Body of pancreas (tissue), 4 donors: ENCODE measurements at regions not wholly inside any gene's neighbourhood (a gene's known extent, or its start where the extent isn't known, plus 50 kb on each side); places are given as distances from the start of the nearest gene placed in this dataset.

Experiments
- ATAC-seq: fragments of 150-250 bp; one replicate; pipeline ENCODE4 v1.9.1; 2016
- DNase-seq, 4 donors: peaks; one replicate each; pipeline ENCODE4 v3.0.0-alpha.2; 2019
- H3K27ac ChIP-seq, 4 donors: fragments of 200-600 bp; sonication (generic); 1 replicate in 3 of 4; 2 replicates in 1 of 4; pipeline versions ENCODE4 v1.5.1 to v1.6.1; 2016 to 2019; ENCODE audit warnings: mild to moderate bottlenecking in 1 of 4, mixed read lengths in 1 of 4, moderate library complexity in 1 of 4
- H3K27me3 ChIP-seq, 2 donors: fragments of 200-600 bp; sonication (generic); one replicate each; pipeline ENCODE4 v1.6.0; 2016; ENCODE audit warnings: mild to moderate bottlenecking in 1 of 2
- H3K36me3 ChIP-seq, 2 donors: fragments of 200-600 bp; sonication (generic); replicated peaks in 1 of 2; 2 replicates each; pipeline ENCODE4 v1.5.1; 2016; ENCODE audit warnings: low read depth in 2 of 2; ENCODE audit not compliant: insufficient read depth in 1 of 2
- H3K4me1 ChIP-seq: fragments of 200-600 bp; sonication (generic); one replicate; pipeline ENCODE4 v1.6.0; 2016
- H3K4me3 ChIP-seq, 2 donors: fragments of 200-600 bp; sonication (generic); 1 replicate in 1 of 2; 2 replicates in 1 of 2; pipeline ENCODE4 v1.5.1; 2016 to 2019
- H3K9me3 ChIP-seq, 3 donors: fragments of 200-600 bp; sonication (generic); 1 replicate in 2 of 3; 2 replicates in 1 of 3; pipeline ENCODE4 v1.5.1; 2016
- POLR2A ChIP-seq, 3 donors: fragments of 450-650 bp; IDR thresholded peaks; one replicate each; pipeline ENCODE4 v1.6.1; 2016; ENCODE audit warnings: antibody characterized with exemption in 3 of 3, mild to moderate bottlenecking in 2 of 3
- WGBS, 2 donors: methylation state at CpG; one replicate each; pipeline ENCODE4 v1.1.5; 2017; 5-methylcytosine and 5-hydroxymethylcytosine counted together
- intact Hi-C: fragments of 100-400 bp; cut with DNase I; formaldehyde crosslinking; loops from one replicate; pipeline ENCODE4 v1.15.1; 2023
- TF ChIP-seq, protein P1 (sequence below), 7 experiments: fragments of 450-650 bp in 4 of 7; fragments of 200-600 bp in 3 of 7; sonication (generic) in 3 of 7; IDR thresholded peaks; one replicate each; pipeline ENCODE4 v1.5.1; 2016 to 2019; ENCODE audit warnings: antibody characterized with exemption in 7 of 7

DNA sequence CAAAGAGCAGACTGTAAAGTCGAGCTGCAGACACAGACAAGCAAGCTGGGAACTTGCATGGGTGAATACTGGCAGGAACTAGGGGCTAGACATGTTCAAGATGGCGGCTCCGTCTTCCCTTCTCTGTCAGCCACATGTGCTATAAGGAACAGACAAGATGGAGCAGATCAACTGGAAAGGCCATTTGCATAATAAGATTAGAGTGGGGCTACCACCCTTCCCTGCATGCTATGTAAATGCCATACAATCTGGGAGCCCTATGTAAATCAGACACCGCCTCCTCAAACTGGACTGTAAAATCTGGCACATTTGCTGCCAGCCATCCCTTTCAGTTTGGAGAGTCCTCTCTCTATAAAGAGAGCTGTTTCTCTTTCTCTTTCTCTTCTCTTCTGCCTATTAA is 640.1 kb upstream of the CDH8 start:
- Histone ChIP-seq H3K27me3 (no peaks in the 10 kb centered on the region), H3K4me3 (no peak overlapping the region), H3K36me3 (no peaks in the 10 kb centered on the region), H3K9me3 (peaks cover 0 to 9% (median 2%) of the 10 kb centered on the region in 3 donors), H3K4me1 (no peaks in the 10 kb centered on the region), H3K27ac (no peak overlapping the region)
- WGBS, 2 donors: 58 to 72% methylated on average over 4 of the region's 4 CpGs
- DNase-seq: no peak
- intact Hi-C loops: no loop called here
- no peak for ATAC-seq
- no peak for TF ChIP-seq POLR2A (IDR thresholded peaks at IDR 0.05)
- TF ChIP-seq, protein P1, sequence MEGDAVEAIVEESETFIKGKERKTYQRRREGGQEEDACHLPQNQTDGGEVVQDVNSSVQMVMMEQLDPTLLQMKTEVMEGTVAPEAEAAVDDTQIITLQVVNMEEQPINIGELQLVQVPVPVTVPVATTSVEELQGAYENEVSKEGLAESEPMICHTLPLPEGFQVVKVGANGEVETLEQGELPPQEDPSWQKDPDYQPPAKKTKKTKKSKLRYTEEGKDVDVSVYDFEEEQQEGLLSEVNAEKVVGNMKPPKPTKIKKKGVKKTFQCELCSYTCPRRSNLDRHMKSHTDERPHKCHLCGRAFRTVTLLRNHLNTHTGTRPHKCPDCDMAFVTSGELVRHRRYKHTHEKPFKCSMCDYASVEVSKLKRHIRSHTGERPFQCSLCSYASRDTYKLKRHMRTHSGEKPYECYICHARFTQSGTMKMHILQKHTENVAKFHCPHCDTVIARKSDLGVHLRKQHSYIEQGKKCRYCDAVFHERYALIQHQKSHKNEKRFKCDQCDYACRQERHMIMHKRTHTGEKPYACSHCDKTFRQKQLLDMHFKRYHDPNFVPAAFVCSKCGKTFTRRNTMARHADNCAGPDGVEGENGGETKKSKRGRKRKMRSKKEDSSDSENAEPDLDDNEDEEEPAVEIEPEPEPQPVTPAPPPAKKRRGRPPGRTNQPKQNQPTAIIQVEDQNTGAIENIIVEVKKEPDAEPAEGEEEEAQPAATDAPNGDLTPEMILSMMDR (IDR thresholded peaks at IDR 0.05): no peak

DNA sequence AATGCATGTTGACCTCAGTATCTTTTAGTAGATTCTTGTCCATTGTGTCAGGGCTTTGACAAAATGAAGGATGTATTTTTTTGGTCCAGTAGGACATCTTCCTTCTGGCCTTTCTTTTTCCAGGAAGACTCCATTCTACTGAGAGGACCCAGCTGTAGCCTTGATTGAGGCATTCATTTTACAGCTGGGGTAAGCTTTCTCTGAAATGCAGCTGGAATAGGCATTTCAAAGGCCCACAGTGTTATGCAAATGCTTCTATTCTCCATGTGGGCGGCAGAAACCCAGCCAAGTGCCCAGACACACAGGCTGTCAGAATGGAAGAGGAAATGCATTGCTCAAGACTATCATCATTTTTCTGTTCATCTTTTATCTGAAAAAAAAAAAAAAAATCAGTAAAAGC is 629.0 kb upstream of the CDH8 start:
- no peak for DNase-seq
- TF ChIP-seq POLR2A (IDR thresholded peaks at IDR 0.05): no peak
- TF ChIP-seq, protein P1 (IDR thresholded peaks at IDR 0.05): no peak
- H3K27ac ChIP-seq: no peak overlapping the region
- H3K9me3 ChIP-seq: no peaks in the 10 kb centered on the region
- intact Hi-C loops: no loop called here
- no peak overlapping the region for H3K4me3 ChIP-seq
- no peaks in the 10 kb centered on the region for H3K4me1 ChIP-seq
- H3K27me3 ChIP-seq: no peaks in the 10 kb centered on the region
- 78 to 93% methylated on average over 1 of the region's 1 CpG for WGBS, 2 donors
- no peak for ATAC-seq
- no peaks in the 10 kb centered on the region for H3K36me3 ChIP-seq

- no peak overlapping the region for H3K27ac ChIP-seq
- ATAC-seq: peak; percentile 35
- H3K4me3 ChIP-seq: no peak overlapping the region
- no peaks in the 10 kb centered on the region for H3K27me3 ChIP-seq
- WGBS, 2 donors: 23 to 31% methylated on average over 3 of the region's 3 CpGs
- intact Hi-C loops: no loop called here
- no peaks in the 10 kb centered on the region for H3K36me3 ChIP-seq
- peak in 2 of 4 donors; percentile 6 to 12 for DNase-seq
- H3K4me1 ChIP-seq: no peaks in the 10 kb centered on the region
- TF ChIP-seq POLR2A (IDR thresholded peaks at IDR 0.05): no peak
- TF ChIP-seq, protein P1 (IDR thresholded peaks at IDR 0.05): no peak
- no peaks in the 10 kb centered on the region for H3K9me3 ChIP-seq
Measured at GRCh38 chr16:62664566-62664965, 628.3 kb upstream of the CDH8 start.

- no peaks in the 10 kb centered on the region for H3K36me3 ChIP-seq
- no peak overlapping the region for H3K4me3 ChIP-seq
- ATAC-seq: no peak
- intact Hi-C loops: no loop called here
- H3K27me3 ChIP-seq: no peaks in the 10 kb centered on the region
- H3K4me1 ChIP-seq: no peaks in the 10 kb centered on the region
- DNase-seq: no peak
- H3K27ac ChIP-seq: no peak overlapping the region
- no peak for TF ChIP-seq POLR2A (IDR thresholded peaks at IDR 0.05)
- TF ChIP-seq, protein P1 (IDR thresholded peaks at IDR 0.05): no peak
- no peaks in the 10 kb centered on the region for H3K9me3 ChIP-seq
Measured at GRCh38 chr16:62661435-62661834, 625.2 kb upstream of the CDH8 start.

GRCh38 chr16:62657116-62657515 is 620.9 kb upstream of the CDH8 start:
- no peaks in the 10 kb centered on the region for H3K36me3 ChIP-seq
- TF ChIP-seq POLR2A (IDR thresholded peaks at IDR 0.05): no peak
- TF ChIP-seq, protein P1 (IDR thresholded peaks at IDR 0.05): no peak
- DNase-seq (no peak), ATAC-seq (no peak)
- no peaks in the 10 kb centered on the region for H3K9me3 ChIP-seq
- no peak overlapping the region for H3K27ac ChIP-seq
- no peak overlapping the region for H3K4me3 ChIP-seq
- H3K4me1 ChIP-seq: no peaks in the 10 kb centered on the region
- no peaks in the 10 kb centered on the region for H3K27me3 ChIP-seq
- intact Hi-C loops: no loop called here
